Testis (tissue), 2 donors: ENCODE measurements at regions not wholly inside any gene's neighbourhood (a gene's known extent, or its start where the extent isn't known, plus 50 kb on each side); places are given as distances from the start of the nearest gene placed in this dataset.

ENCODE experiments used
- DNase-seq: peaks from one replicate; pipeline ENCODE4 v3.0.0-alpha.2; 2019
- H3K27ac ChIP-seq, 2 donors: fragments of 200-600 bp; sonication (generic); one replicate each; pipeline ENCODE4 v1.5.1; 2019
- H3K27me3 ChIP-seq: fragments of 200-600 bp; sonication (generic); one replicate; pipeline ENCODE4 v1.5.1; 2019
- H3K36me3 ChIP-seq: fragments of 200-600 bp; sonication (generic); one replicate; pipeline ENCODE4 v1.5.1; 2017; ENCODE audit warnings: low read depth; ENCODE audit errors: missing control alignments
- H3K4me1 ChIP-seq: fragments of 200-600 bp; sonication (generic); one replicate; pipeline ENCODE4 v1.5.1; 2019
- H3K4me3 ChIP-seq, 2 donors: fragments of 200-600 bp; sonication (generic); one replicate each; pipeline ENCODE4 v1.5.1; 2017 to 2019
- H3K9me3 ChIP-seq: fragments of 200-600 bp; sonication (generic); one replicate; pipeline ENCODE4 v1.5.1; 2017
- POLR2A ChIP-seq: fragments of 450-650 bp; IDR thresholded peaks from one replicate; pipeline ENCODE4 v1.6.1; 2017; ENCODE audit warnings: antibody characterized with exemption, mild to moderate bottlenecking, moderate library complexity
- WGBS, 2 donors: methylation state at CpG; one replicate each; pipeline ENCODE4 v1.1.5; 2018; 5-methylcytosine and 5-hydroxymethylcytosine counted together
- intact Hi-C: fragments of 100-400 bp; cut with DNase I; formaldehyde crosslinking; loops from one replicate; pipeline ENCODE4 v1.15.1; 2023; ENCODE audit warnings: low total_unique reads
- TF ChIP-seq, protein P1 (sequence below), 3 experiments: fragments of 450-650 bp in 2 of 3; fragments of 200-600 bp in 1 of 3; sonication (generic) in 1 of 3; IDR thresholded peaks; one replicate each; pipeline ENCODE4 v1.5.1; 2016 to 2019; ENCODE audit warnings: antibody characterized with exemption in 3 of 3, mild to moderate bottlenecking in 2 of 3, moderate library complexity in 1 of 3

- no peak overlapping the region for H3K4me3 ChIP-seq
- 84 to 90% methylated on average over 3 of the region's 3 CpGs for WGBS, 2 donors
- intact Hi-C loops, result no loop called here
- H3K27me3 ChIP-seq, result no peaks in the 10 kb centered on the region
- TF ChIP-seq POLR2A, result no peak
- no peak overlapping the region for H3K27ac ChIP-seq
- DNase-seq, result no peak
- no peaks in the 10 kb centered on the region for H3K4me1 ChIP-seq
- no peaks in the 10 kb centered on the region for H3K36me3 ChIP-seq
- no peaks in the 10 kb centered on the region for H3K9me3 ChIP-seq
Observed at GRCh38 chr3:159451067-159451466, 537.6 kb upstream of the IL12A start.

- intact Hi-C loops, result no loop called here
- Histone ChIP-seq H3K4me1 (no peaks in the 10 kb centered on the region), H3K4me3 (no peak overlapping the region), H3K27ac (no peak overlapping the region), H3K36me3 (no peaks in the 10 kb centered on the region), H3K27me3 (no peaks in the 10 kb centered on the region), H3K9me3 (no peaks in the 10 kb centered on the region)
- no peak for TF ChIP-seq POLR2A
- WGBS, 2 donors, result 64 to 81% methylated on average over 1 of the region's 1 CpG
- no peak for DNase-seq
Observed at GRCh38 chr3:159451482-159451881, 537.2 kb upstream of the IL12A start.

DNA sequence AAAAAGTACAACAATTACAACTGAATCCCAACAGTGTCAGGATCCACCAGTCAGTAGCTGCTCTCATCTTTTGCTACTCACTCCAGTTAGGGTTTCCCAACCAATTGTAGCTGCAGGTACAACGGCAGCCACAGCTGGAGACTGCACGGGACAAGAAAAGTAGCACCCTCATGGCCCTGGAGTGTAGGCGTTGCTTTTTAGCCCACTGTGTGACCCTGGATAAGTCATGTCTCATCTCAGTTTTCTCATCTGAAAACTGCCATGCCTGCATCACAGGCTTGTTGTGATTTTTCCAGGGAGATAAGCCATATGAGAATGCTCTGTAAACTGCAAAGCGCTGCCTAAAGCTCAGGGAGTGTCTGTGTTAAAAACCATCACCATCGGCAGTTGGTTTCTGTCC lies 535.6 kb upstream of the IL12A start:
- Histone ChIP-seq H3K9me3 (no peaks in the 10 kb centered on the region), H3K27me3 (no peaks in the 10 kb centered on the region), H3K4me1 (no peaks in the 10 kb centered on the region), H3K4me3 (no peak overlapping the region), H3K36me3 (no peaks in the 10 kb centered on the region), H3K27ac (no peak overlapping the region)
- 75 to 76% methylated on average over 5 of the region's 5 CpGs for WGBS, 2 donors
- no peak for DNase-seq
- TF ChIP-seq, protein P1, sequence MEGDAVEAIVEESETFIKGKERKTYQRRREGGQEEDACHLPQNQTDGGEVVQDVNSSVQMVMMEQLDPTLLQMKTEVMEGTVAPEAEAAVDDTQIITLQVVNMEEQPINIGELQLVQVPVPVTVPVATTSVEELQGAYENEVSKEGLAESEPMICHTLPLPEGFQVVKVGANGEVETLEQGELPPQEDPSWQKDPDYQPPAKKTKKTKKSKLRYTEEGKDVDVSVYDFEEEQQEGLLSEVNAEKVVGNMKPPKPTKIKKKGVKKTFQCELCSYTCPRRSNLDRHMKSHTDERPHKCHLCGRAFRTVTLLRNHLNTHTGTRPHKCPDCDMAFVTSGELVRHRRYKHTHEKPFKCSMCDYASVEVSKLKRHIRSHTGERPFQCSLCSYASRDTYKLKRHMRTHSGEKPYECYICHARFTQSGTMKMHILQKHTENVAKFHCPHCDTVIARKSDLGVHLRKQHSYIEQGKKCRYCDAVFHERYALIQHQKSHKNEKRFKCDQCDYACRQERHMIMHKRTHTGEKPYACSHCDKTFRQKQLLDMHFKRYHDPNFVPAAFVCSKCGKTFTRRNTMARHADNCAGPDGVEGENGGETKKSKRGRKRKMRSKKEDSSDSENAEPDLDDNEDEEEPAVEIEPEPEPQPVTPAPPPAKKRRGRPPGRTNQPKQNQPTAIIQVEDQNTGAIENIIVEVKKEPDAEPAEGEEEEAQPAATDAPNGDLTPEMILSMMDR (IDR thresholded peaks at IDR 0.05), result no peak
- no peak for TF ChIP-seq POLR2A
- intact Hi-C loops, result no loop called here

DNA sequence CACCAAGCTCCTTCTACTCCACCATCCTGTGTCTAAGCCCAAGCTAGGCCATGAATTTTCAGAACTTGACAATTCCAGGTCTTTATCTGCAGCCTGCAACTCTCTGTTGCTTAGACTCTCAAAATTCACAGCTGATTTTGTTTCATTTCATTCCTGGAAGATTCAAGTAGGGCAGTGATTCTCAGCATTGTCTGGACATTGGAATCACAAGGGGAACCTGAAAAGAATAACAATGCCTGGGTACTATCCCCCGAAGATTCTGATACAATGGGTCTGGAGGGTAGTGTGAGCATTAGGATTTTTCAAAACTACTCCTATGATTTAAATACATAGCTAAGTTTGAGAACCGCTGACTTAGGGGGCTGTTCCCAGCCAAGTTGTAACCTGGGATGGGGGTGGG lies 534.7 kb upstream of the IL12A start:
- WGBS, 2 donors, result 59 to 73% methylated on average over 2 of the region's 2 CpGs
- H3K27me3 ChIP-seq, result no peaks in the 10 kb centered on the region
- TF ChIP-seq, protein P1 (IDR thresholded peaks at IDR 0.05), result no peak
- TF ChIP-seq POLR2A, result no peak
- H3K4me1 ChIP-seq, result no peaks in the 10 kb centered on the region
- H3K9me3 ChIP-seq, result no peaks in the 10 kb centered on the region
- DNase-seq, result no peak
- H3K27ac ChIP-seq, result no peak overlapping the region
- H3K4me3 ChIP-seq, result no peak overlapping the region
- H3K36me3 ChIP-seq, result no peaks in the 10 kb centered on the region
- intact Hi-C loops, result no loop called here

- no peaks in the 10 kb centered on the region for H3K9me3 ChIP-seq
- H3K4me3 ChIP-seq, result no peak overlapping the region
- no peak for DNase-seq
- no peaks in the 10 kb centered on the region for H3K27me3 ChIP-seq
- no peaks in the 10 kb centered on the region for H3K36me3 ChIP-seq
- H3K27ac ChIP-seq, result no peak overlapping the region
- TF ChIP-seq POLR2A, result no peak
- TF ChIP-seq, protein P1 (IDR thresholded peaks at IDR 0.05), result no peak
- 72 to 83% methylated on average over 5 of the region's 5 CpGs for WGBS, 2 donors
- no peaks in the 10 kb centered on the region for H3K4me1 ChIP-seq
- intact Hi-C loops, result no loop called here
Observed at GRCh38 chr3:159455741-159456181, 532.9 kb upstream of the IL12A start.

DNA sequence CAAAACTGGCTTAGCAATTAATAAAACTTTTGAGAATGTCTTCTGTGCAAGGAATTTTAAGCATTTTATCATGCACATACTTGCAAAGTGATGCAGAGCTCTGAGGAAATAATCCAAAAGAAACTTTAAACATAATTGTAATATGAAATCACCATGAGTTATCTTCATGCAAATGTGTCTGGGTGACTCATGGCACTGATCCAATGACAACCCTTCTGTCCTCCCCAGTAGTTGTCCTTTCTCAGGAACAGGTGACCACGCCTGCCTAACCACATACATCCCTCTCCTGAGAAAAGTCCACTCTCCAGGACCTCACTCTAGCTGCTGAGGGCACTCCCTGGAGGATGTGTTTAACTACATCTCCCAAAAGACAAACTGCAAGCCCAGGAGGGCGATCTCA lies 530.6 kb upstream of the IL12A start:
- WGBS, 2 donors, result 55 to 69% methylated on average over 2 of the region's 2 CpGs
- Histone ChIP-seq H3K27me3 (no peaks in the 10 kb centered on the region), H3K27ac (no peak overlapping the region), H3K4me3 (no peak overlapping the region), H3K9me3 (no peaks in the 10 kb centered on the region), H3K36me3 (no peaks in the 10 kb centered on the region), H3K4me1 (no peaks in the 10 kb centered on the region)
- intact Hi-C loops, result no loop called here
- no peak for DNase-seq
- TF ChIP-seq, protein P1 (IDR thresholded peaks at IDR 0.05), result no peak
- TF ChIP-seq POLR2A, result no peak
